AG09319 (cell line): ENCODE measurements at regions not wholly inside any gene's neighbourhood (a gene's known extent, or its start where the extent isn't known, plus 50 kb on each side); places are given as distances from the start of the nearest gene placed in this dataset.

Source experiments
- DNase-seq: peaks from one replicate; pipeline ENCODE4 v3.0.0-alpha.2; 2010; ENCODE audit warnings: low read depth; ENCODE audit errors: extremely low read depth
- CTCF ChIP-seq: IDR thresholded peaks from 2 replicates; pipeline ENCODE4 v1.5.1; 2011; ENCODE audit warnings: low read depth, mild to moderate bottlenecking, inconsistent platforms, low read length, moderate library complexity

GRCh38 chr18:70666936-70667335 lies 378.1 kb downstream of the SOCS6 start:
- no peak for DNase-seq
- no peak for TF ChIP-seq CTCF

GRCh38 chr18:70663141-70663540 lies 374.3 kb downstream of the SOCS6 start:
- DNase-seq: no peak
- TF ChIP-seq CTCF: no peak

- DNase-seq: no peak
- no peak for TF ChIP-seq CTCF
These were observed 373.7 kb downstream of the SOCS6 start for GRCh38 chr18:70662588-70662987.

- no peak for TF ChIP-seq CTCF
- DNase-seq: no peak
These were observed 370.4 kb downstream of the SOCS6 start for GRCh38 chr18:70659036-70659925.

GRCh38 chr18:70653671-70654070 lies 364.8 kb downstream of the SOCS6 start:
- no peak for DNase-seq
- TF ChIP-seq CTCF: no peak

GRCh38 chr18:70650878-70651277 lies 362.0 kb downstream of the SOCS6 start:
- no peak for TF ChIP-seq CTCF
- no peak for DNase-seq

- DNase-seq: no peak
- no peak for TF ChIP-seq CTCF
These were observed 360.8 kb downstream of the SOCS6 start for GRCh38 chr18:70649683-70650082.
